TTC549 (cell line): ENCODE measurements at regions not wholly inside any gene's neighbourhood (a gene's known extent, or its start where the extent isn't known, plus 50 kb on each side); places are given as distances from the start of the nearest gene placed in this dataset.
A peak's percentile ranks its signal among the peaks of the same experiment; 100 is the strongest.
"Not testable (repeated sequence)": the region's sequence is repeated elsewhere in the genome, so short reads cannot be mapped to it uniquely, and the experiment has no call there.

Experiments
- FAIRE-seq: peaks from 2 replicates; lab custom pipeline; 2012; peaks lifted over from hg19 to GRCh38; lab: Jason Lieb, UNC

DNA sequence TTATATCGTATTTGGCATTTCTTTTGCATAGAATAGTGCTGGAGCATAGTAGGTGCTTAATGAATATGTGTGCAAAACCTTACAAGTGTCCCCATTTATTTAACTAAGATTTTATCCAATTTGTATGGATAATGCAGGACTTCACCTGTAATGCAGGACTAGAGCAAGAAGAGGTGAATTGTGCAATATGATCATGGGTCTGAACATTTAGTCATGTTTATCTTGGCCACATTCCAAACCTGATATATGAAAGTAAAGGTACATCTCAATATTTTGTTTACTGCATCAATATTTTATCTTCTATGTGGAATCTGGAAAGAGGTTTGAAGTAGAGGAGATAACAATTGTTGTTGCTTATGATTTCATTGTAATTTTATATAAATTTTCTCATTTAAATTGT, 1626.7 kb upstream of the B3GALT2 start:
- no peak for FAIRE-seq

DNA sequence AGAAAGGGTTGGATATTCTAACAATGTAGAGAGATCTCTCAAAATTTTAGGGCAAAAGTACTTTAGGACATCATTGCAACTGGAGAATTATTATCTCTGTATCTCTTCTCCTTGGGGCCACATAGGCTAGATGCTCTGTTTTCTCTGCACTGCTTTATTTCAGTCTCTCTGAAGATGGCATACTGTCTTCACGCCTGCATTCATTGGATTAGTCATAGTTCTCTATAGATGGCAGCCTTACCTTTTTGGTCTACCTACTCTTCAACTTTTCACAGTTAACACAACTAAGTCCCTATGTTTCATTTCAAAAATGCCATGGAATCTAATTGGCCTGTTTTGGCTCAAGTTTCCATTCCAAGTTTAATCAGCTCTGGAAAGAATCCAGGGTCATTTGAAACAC, 1623.3 kb upstream of the B3GALT2 start:
- no peak for FAIRE-seq

DNA sequence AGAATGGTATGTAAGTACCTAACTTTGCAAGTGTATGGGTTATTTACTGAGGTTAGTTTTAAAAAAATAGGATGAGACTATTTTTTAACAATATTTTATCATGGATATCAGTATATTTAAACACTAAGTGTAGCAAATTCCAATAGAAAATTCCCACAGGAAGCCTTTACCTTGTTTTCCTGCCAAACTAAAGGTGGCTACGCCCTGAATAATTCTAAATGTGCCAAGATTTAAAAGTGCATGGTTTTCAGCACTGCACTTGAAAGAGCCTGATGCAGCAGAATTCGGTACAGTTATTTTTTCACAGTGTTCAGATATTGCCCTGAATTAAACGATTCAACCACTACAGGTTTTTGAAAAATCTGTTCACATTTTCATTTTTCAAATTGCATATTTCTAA, 1622.8 kb upstream of the B3GALT2 start:
- no peak for FAIRE-seq

DNA sequence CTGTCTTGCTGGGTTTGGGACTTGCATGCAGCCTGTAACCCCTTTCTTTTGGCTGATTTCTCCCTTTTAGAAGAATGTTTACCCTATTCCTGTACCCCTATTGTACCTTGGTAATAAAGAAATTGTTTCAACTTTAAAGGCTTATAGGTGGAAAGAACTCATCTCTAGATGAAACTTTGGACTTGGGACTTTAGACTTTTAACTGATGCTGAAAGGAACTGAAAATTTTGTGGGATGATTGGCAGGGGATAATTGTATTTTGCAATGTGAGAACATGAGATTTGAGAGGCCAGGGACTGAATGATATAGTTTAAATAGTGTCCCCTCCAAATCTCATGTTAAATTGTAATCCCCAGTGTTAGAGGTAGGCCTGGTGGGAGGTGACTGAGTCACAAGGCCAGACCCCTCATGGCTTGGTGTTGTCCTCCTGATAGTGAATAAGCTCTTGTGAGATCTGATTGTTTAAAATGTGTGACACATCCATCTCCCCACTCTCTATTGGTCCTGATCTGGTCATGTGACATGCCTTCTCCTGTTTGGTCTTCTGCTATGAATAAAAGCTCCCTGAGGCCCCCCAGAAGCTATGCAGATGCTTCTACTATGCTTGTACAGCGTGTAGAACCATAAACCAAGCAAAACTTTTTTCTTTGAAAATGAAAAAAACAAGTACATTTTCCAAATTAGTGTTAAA, 1621.3 kb upstream of the B3GALT2 start:
- no peak for FAIRE-seq

DNA sequence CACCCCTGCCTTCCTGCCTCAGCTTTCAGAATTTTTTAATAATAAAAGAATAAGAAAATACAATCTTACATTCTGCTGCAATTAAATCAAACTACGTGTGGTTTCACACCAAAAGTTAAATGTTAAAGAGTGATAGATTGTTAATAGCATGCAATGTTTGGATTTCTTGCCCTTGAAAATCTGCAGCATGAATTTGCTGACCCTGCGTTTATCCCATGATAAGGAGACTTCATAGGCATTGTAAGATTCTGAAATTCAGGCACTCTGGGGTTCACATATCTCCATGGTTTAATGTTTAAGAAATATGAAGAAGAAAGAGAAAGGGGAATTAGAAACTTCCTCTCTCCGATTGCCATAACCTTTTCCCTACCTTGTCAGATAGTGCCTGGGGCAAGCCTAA, 1616.2 kb upstream of the B3GALT2 start:
- FAIRE-seq, result no peak

DNA sequence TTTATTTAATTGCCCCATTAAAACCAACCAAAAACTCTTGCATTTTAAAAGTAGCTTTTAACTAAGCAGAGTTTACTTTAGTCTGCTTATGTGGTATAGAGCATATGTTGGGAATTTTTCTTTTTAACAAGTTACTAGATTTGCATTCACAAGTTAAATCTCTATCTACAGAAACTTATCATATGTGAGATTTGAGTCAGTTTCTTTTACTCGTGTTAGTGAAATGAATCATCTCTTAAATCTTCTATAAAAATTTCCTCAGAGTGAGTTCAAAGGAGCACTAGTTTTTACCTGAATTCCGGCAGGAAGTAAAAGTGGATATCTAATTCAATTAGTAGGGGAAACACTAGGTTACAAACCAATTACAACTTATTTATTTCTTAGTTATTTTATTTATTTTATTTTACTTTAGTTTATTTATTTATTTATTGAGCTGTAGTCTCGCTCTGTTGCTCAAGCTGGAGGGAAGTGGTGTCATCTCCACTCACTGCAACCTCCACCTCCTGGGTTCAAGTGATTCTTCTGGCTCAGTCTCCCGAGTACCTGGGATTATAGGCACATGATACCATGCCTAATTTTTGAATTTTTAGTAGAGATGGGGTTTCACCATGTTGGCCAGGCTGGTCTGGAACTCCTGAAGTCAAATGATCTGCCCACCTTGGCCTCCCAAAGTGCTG, 1609.6 kb upstream of the B3GALT2 start:
- no peak for FAIRE-seq

DNA sequence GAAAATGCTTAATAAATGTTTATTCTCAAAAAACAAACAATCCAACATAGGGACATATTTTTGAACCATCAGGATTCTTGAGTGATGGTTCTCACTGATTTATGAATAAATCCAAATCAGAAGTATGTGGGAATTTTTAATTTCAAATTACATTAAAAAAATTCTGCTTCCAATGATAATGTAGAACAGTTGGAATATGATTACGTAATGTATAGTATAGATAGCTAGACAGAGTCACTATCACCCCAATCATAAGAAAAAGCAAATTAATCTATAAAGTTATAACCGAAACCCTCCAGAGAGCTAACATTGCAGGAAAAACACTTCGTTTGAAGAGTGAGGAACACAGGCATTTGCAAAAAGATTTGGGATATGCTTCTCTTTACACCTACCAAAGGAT, 1600.6 kb upstream of the B3GALT2 start:
- FAIRE-seq, result no peak

DNA sequence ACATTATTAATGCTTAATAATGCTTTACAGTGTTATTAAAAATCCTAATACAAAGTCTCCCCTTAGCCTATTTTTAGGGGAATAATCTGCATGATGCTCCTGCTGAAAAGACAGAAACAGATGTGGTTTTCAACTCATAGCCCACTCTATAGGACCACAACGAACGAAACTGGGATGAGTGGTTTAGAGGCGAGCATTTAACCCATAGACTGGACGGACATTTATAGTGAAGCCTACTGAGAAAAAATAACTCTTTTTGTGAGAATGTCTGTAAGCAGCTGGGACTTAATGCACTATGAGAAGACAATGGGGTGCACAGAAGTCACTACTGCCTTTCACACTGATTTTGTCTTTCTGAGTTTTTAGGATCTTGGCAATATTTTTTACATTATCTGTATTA, 1599.6 kb upstream of the B3GALT2 start:
- FAIRE-seq, result no peak

DNA sequence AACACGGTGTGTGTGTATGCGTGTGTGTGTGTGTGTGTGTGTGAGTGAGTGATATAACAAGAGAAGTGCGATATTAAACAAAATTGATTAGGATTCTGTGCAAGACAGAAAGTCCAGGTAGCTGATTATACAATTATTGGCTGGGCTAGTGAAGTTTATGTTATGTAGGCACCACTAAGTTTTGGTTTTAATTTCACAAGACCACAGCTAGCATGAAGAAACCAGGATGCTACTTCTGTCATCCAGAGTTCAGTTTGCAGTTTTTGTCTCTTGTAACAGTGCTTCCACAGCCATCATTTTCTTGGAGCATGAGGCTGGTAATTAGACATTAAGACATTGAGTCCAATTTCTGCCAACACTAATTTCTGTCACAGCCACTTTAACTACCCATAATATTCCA, 1590.2 kb upstream of the B3GALT2 start:
- FAIRE-seq, result no peak

DNA sequence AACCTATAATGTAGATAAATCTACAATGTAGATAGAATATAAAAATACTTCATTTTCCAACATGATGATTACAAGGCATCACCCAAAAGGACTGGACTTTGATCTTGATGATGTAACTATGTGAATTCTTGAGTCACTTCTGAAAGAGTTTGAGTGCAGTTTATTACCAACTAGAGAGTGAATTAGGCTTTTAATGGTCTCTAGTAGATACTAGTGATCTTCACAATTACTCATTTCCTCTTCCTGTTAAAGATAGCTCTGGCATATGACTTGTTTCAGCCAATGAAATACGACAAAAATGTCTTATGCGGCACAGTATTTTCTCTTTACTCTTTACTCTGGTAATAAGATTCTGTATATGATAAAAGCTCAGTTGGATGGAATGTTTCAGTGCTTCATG, 1588.1 kb upstream of the B3GALT2 start:
- FAIRE-seq, result no peak

DNA sequence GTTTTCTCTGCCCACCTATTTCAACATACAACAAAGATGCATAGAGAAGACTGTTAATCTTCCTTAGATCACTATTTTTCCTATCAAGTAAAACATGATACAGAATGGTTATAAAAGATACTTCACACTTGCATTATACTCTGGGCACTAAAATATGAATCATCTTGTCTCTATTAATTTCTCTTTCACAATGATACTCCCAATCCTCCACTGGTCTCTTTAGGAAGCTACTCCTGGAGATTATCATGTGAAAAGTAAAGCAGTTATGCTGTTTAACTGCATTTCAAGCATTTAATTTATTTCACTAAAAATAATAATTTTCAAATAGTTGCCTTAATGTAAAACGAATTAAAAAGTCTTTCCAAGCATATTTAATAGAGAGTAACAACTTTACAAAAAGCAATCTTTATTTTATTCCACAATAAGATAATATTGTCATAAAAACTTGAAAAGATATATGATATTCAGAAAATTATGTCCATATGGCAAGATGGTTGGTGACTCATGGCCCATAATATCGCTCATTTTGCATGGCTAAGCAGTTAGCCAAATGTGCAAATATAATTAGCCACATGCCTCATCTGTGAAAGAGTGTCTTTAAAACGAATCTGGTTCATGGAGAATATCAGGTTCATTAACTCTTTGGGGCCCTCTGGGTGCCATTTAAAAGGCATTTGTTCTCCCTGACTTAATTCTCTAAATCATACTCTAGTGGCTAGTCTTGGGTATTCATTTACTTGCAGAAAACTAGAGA, 1569.0 kb upstream of the B3GALT2 start:
- peak; percentile 7 for FAIRE-seq

DNA sequence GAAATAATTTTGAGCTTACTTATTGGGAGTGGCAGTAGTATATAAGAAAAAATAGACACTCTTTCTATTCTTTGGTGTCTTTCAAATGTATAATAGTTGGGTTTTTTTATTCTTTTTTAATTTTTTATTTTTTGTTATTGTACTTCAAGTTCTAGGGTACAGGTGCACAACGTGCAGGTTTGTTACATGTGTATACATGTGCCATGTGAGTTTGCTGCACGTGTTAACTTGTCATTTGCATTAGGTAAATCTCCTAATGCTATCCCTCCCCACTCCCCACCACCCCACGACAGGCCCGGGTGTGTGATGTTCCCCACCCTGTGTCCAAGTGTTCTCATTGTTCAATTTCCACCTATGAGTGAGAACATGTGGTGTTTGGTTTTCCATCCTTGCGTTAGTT, 1552.4 kb upstream of the B3GALT2 start:
- FAIRE-seq, result not testable (repeated sequence)

DNA sequence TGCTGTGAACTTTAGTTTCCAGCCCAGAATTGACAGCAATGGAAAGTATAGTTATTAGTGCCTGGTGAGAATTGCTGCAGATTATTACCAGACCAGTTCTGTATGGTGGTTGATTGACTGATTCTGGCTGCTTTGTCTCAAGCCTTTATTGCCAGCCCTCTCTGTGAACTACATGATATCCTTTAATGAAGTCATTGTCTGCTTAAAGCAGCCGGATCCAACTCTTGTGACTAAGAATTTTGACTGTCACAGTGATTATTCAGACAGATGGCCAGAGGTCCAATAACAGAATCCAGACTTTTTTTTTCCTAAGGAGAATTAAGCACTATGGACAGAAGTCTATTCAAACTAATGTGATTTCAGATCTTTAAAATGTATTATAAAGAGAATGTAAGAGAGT, 1548.6 kb upstream of the B3GALT2 start:
- FAIRE-seq, result no peak

DNA sequence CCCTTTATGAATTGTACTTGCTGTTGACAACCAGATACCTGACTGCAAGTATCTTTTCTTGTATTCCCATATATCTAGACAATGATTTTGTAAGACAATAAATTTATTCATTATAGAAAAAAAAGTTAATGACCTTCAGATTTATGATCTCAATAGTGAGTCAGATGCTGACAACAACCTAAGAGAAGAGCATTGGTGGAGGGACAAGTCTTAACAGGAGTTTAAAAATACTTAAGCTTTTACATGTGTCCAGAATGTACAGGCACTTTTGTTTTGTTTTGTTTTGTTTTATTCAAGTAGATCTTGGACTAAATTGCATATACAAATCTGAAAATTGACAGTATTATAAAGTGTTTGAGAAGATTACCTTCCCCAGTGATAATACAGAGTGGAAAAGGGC, 1544.6 kb upstream of the B3GALT2 start:
- no peak for FAIRE-seq

DNA sequence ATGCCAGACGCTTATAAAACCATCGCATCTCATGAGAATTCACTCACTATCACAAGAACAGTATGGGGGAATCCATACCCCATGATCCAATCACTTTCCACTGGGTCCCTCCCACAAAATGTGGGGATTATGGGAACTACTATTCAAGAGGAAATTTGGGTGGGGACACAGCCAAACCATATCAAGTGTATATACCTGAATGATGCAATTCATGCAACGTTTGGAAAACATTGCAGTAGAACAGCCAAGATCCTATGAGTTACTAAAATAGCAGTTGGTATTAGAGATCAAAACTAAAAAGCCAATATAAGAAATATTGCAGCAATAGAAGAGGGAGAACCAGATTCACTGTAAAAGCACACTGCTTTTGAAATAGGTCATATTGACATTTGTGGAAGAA, 1543.9 kb upstream of the B3GALT2 start:
- FAIRE-seq, result no peak

DNA sequence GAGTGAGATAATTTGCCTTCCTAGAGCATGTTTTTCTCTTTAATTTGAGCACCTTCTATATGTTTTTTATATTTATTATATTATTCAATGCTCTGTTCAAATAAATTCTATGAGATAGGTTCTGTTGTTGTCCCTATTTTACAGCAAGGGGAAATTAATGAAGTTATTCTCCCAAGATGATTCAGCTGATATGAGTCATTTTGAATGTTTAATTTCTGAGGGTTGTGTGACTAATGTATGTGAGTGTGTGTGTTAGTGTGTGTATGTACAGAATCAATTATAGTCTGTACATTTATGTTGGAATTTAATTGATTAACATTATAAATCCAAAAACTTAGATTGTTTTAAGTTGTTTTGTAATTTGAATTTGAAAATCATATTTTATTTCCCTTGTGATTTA, 1536.7 kb upstream of the B3GALT2 start:
- FAIRE-seq, result no peak

DNA sequence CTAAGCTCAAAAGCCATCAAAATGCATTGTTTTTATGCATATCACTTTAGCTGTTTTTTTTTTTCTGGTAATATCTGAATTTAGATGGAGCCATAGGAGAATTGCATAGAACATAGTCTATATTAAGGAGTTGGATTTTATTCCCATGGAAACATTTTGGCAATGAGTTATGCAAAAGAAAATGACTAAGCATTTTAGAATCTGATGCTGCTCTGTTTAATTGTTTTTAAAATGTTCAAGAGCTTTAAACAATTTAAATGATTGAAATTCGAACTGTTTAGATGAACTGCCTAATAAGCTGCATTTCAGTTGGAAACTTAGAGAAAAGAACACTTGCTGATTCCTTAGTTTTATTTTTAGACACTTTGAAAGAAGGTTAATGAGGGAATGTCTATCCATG, 1531.5 kb upstream of the B3GALT2 start:
- FAIRE-seq, result no peak

DNA sequence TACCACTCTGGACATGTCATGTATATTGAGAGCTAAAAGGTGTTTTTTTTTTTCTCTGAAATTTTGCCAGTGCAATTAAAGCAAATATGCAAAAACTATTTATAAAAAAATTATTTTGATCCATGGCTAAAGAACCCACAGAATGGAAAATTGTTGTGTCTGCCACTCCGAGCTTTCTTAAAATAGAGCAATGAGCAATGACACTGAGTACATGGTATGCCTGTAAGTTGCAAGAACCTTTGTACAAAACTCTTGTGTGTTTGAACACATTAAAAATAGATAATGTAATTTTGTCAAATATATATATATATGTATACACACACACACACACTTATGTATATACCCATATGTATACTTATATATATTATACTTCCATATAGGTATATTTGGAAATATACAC, 1530.9 kb upstream of the B3GALT2 start:
- no peak for FAIRE-seq

DNA sequence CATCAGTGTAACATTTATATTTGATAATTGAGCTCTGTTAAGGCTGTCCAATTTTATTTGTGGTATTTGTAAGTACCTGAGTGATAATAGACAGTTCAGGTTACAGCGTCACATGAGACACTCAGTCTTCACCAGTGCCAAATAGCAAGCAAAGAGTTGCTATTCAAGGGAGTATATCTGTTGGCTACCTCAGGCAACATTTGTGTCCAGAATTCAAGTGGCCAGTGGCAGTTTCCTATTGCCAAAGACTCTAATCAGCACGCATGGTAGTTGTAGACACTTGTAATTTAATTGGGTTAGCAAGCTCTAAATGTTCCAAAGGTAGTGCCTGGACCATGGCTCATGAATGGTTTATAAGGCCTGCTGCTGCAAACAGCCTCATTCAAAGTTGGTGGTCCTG, 1524.3 kb upstream of the B3GALT2 start:
- no peak for FAIRE-seq

DNA sequence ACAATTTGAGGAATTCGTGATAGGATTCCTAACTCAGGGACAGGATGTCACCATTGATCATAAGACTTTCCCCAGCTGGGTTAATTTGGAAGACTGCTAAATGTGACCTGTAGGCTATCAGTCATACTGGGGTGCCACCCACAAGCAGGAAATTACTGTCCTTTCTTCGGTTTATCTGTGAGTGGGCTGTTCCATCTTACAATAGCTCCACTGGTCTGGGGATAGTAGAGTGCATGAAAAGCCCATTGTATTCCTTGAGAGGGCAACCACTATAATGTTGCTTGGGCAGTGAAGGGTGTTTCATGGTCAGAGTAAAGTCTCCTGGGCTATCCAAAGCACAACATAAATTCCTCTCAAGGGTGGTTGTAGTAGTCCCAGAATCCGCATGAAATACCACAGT, 1523.0 kb upstream of the B3GALT2 start:
- FAIRE-seq, result no peak

DNA sequence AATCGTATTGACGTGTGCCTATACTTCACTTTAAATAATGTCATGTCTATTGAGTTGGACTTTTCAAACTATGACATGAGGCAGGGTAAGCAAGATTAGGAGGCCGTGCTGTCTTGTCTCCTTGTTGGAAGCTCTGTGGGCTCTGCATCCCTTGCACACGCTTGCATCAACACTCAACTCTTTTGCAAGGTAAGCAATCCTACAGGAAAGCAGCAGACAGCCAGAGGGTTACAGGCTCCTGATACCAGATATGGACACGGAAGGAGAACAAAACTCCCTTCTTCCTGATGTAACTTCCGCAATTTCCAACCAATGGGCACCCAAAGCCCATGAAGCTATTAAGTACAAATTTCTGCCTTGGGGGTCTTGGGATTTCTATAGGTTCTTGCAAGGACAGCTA, 1520.7 kb upstream of the B3GALT2 start:
- FAIRE-seq, result no peak

DNA sequence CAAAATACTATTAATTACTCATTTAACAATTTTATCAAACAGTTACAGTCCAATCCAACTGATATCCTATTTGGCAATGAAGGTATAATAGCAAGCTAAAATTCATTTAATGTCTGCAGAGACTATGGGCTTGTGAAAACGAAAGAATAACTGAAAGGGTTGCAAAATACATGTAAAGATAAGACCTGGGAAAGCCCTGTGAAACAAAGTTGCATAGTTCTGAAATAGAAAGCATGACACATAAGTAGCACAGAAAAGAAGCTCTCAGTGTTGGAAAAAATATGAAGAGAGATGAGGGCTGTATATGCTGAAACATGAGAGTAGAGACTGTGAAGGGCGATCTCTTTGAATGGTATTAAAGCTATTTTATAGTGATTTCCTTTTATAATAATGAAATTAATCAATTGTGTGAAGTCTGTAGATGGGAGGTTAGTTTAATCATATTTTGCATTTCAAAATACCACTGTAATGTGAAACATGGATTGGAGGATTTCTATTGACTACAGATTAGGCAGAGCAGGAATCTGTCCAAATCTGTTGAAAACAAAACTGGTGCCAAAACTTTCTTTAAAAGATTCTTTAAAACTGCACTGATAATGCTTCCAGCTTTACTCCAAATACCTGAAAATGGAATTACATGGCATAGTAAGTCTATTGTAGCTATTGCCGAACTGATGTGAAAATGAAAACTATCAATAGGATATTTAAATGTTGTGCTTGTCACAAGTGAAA, 1518.9 kb upstream of the B3GALT2 start:
- FAIRE-seq, result no peak

DNA sequence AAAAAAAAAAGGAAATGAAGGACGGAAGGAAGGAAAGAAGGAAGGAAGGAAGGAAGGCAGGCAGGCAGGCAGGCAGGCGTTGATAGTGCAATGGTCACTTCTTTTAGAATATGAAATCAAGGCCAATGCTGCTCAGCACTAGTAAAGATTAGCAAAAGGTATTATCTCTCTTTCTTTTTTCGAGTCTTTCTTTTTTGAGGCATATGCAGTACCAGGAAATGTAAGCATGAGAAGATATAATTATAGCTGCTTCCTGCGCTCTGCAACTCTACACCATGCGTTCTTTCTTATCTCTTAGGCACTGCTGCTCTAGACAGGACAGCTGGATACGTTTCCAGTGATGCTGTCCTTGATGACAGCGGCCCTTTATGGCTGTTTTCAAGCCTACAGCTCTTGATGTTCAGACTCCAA, 1512.5 kb upstream of the B3GALT2 start:
- FAIRE-seq, result no peak
